Activated CD4-positive, alpha-beta T cell treated with anti-CD3 and anti-CD28 coated beads for 36 hours (primary cell): ENCODE measurements at regions not wholly inside any gene's neighbourhood (a gene's known extent, or its start where the extent isn't known, plus 50 kb on each side); places are given as distances from the start of the nearest gene placed in this dataset.
"Not testable (repeated sequence)": the region's sequence is repeated elsewhere in the genome, so short reads cannot be mapped to it uniquely, and the experiment has no call there.

Experiments
- ATAC-seq: fragments of 200-7000 bp; cut with Tn5 transposase; one replicate; pipeline ENCODE4 v1.10.0; 2021; ENCODE audit warnings: mild to moderate bottlenecking, moderate library complexity
- CTCF ChIA-PET: fragments of 350-600 bp; sonication (Branson Sonifier 250); formaldehyde crosslinking; loops from one replicate; lab custom pipeline; 2021; ENCODE audit warnings: antibody characterized with exemption; lab: Charles Lee
- POLR2A ChIA-PET: fragments of 350-600 bp; sonication (Branson Sonifier 250); formaldehyde crosslinking; loops from one replicate; lab custom pipeline; 2021; ENCODE audit warnings: antibody characterized with exemption, inconsistent platforms; lab: Charles Lee
- DNase-seq: peaks from one replicate; pipeline ENCODE4 v3.0.0-alpha.2; 2020
- H3K27ac Mint-ChIP-seq: one replicate; pipeline ENCODE4 v1.8.0; 2021; ENCODE audit warnings: mixed read lengths
- H3K27me3 Mint-ChIP-seq: one replicate; pipeline ENCODE4 v1.8.0; 2021; ENCODE audit warnings: mixed read lengths
- H3K36me3 Mint-ChIP-seq: one replicate; pipeline ENCODE4 v1.8.0; 2021; ENCODE audit warnings: low read depth, mixed read lengths
- H3K4me1 Mint-ChIP-seq: one replicate; pipeline ENCODE4 v1.8.0; 2021; ENCODE audit warnings: mixed read lengths
- H3K4me3 Mint-ChIP-seq: one replicate; pipeline ENCODE4 v1.8.0; 2021; ENCODE audit warnings: mild to moderate bottlenecking, moderate library complexity, mixed read lengths
- H3K9me3 Mint-ChIP-seq: one replicate; pipeline ENCODE4 v1.8.0; 2021; ENCODE audit warnings: low read depth, mixed read lengths
- intact Hi-C, 2 experiments: fragments of 100-400 bp; cut with DNase I in 1 of 2; cut with micrococcal nuclease in 1 of 2; formaldehyde crosslinking; loops; one replicate each; pipeline versions ENCODE4 v1.14.2 to v1.15.1; 2022 to 2024; cut with DNase I, micrococcal nuclease

GRCh38 chr3:177862962-177863491 lies 665.7 kb upstream of the TBL1XR1 start:
- peaks cover 20% of the 10 kb centered on the region for H3K9me3 Mint-ChIP-seq
- H3K27ac Mint-ChIP-seq, result no peak overlapping the region
- intact Hi-C loops, result no loop called here
- H3K4me3 Mint-ChIP-seq, result no peak overlapping the region
- DNase-seq, result no peak
- ATAC-seq, result no peak
- H3K4me1 Mint-ChIP-seq, result no peaks in the 10 kb centered on the region
- no peaks in the 10 kb centered on the region for H3K27me3 Mint-ChIP-seq
- ChIA-PET POLR2A (no interaction called here), CTCF (interaction anchor here (0.7 to 1.8 kb wide), 2 partner anchors 13 to 79 kb away, joined by 3 to 6 read pairs; no protein-coding TSS in a partner anchor)
- H3K36me3 Mint-ChIP-seq, result peaks cover 4% of the 10 kb centered on the region

GRCh38 chr3:177871267-177871666 lies 665.0 kb upstream of the KCNMB2 start:
- H3K27ac Mint-ChIP-seq, intact Hi-C loops, H3K36me3 Mint-ChIP-seq, CTCF ChIA-PET, H3K27me3 Mint-ChIP-seq, DNase-seq, ATAC-seq, POLR2A ChIA-PET, H3K4me3 Mint-ChIP-seq: not testable (repeated sequence)
- Mint-ChIP-seq H3K4me1 (peaks cover 10% of the 10 kb centered on the region), H3K9me3 (peaks cover 18% of the 10 kb centered on the region)

- intact Hi-C loops, result no loop called here
- POLR2A ChIA-PET, result no interaction called here
- H3K27ac Mint-ChIP-seq, result no peak overlapping the region
- ATAC-seq, result no peak
- H3K36me3 Mint-ChIP-seq, result no peaks in the 10 kb centered on the region
- H3K9me3 Mint-ChIP-seq, result no peaks in the 10 kb centered on the region
- H3K4me3 Mint-ChIP-seq, result no peak overlapping the region
- CTCF ChIA-PET, result no interaction called here
- no peak for DNase-seq
- peaks cover 29% of the 10 kb centered on the region for H3K4me1 Mint-ChIP-seq
- no peaks in the 10 kb centered on the region for H3K27me3 Mint-ChIP-seq
Observed at GRCh38 chr3:177878192-177878591, 658.0 kb upstream of the KCNMB2 start.

GRCh38 chr3:177878957-177879356 lies 657.3 kb upstream of the KCNMB2 start:
- POLR2A ChIA-PET, result no interaction called here
- peaks cover 36% of the 10 kb centered on the region for H3K4me1 Mint-ChIP-seq
- no peak for ATAC-seq

GRCh38 chr3:177881351-177881750 lies 654.9 kb upstream of the KCNMB2 start:
- ChIA-PET CTCF (no interaction called here), POLR2A (no interaction called here)
- no peak overlapping the region for H3K4me3 Mint-ChIP-seq
- H3K36me3 Mint-ChIP-seq, result no peaks in the 10 kb centered on the region
- no peak overlapping the region for H3K27ac Mint-ChIP-seq
- H3K4me1 Mint-ChIP-seq, result peaks cover 29% of the 10 kb centered on the region
- ATAC-seq (no peak), DNase-seq (no peak)
- H3K27me3 Mint-ChIP-seq, result no peaks in the 10 kb centered on the region
- H3K9me3 Mint-ChIP-seq, result no peaks in the 10 kb centered on the region
- intact Hi-C loops, result loop anchor here (5.0 kb wide), 3 partner anchors 46 to 116 kb away; no protein-coding TSS in a partner anchor

More at GRCh38 chr3:177878957-177879356, 657.3 kb upstream of the KCNMB2 start:
- CTCF ChIA-PET, result no interaction called here
- H3K4me3 Mint-ChIP-seq, result no peak overlapping the region
- intact Hi-C loops, result no loop called here
- no peaks in the 10 kb centered on the region for H3K36me3 Mint-ChIP-seq
- DNase-seq, result no peak
- no peak overlapping the region for H3K27ac Mint-ChIP-seq
- no peaks in the 10 kb centered on the region for H3K9me3 Mint-ChIP-seq
- no peaks in the 10 kb centered on the region for H3K27me3 Mint-ChIP-seq

GRCh38 chr3:177882124-177882648 lies 654.0 kb upstream of the KCNMB2 start:
- H3K27me3 Mint-ChIP-seq, result no peaks in the 10 kb centered on the region
- peak; percentile 63 for ATAC-seq
- intact Hi-C loops, result loop anchor here (5.0 kb wide), 3 partner anchors 45 to 115 kb away; no protein-coding TSS in a partner anchor
- DNase-seq, result peak; percentile 42
- ChIA-PET POLR2A (no interaction called here), CTCF (no interaction called here)
- H3K4me1 Mint-ChIP-seq, result peaks cover 29% of the 10 kb centered on the region
- H3K9me3 Mint-ChIP-seq, result no peaks in the 10 kb centered on the region
- no peaks in the 10 kb centered on the region for H3K36me3 Mint-ChIP-seq
- H3K4me3 Mint-ChIP-seq, result no peak overlapping the region
- H3K27ac Mint-ChIP-seq, result no peak overlapping the region

GRCh38 chr3:177883091-177883490 lies 653.1 kb upstream of the KCNMB2 start:
- Mint-ChIP-seq H3K4me3 (no peak overlapping the region), H3K27me3 (no peaks in the 10 kb centered on the region), H3K27ac (no peak overlapping the region), H3K9me3 (no peaks in the 10 kb centered on the region), H3K36me3 (no peaks in the 10 kb centered on the region), H3K4me1 (peaks cover 23% of the 10 kb centered on the region)
- DNase-seq (no peak), ATAC-seq (no peak)
- CTCF ChIA-PET, result no interaction called here
- POLR2A ChIA-PET, result no interaction called here
- intact Hi-C loops, result loop anchor here (5.0 kb wide), 3 partner anchors 44 to 114 kb away; no protein-coding TSS in a partner anchor

GRCh38 chr3:177883957-177884356 lies 652.3 kb upstream of the KCNMB2 start:
- Mint-ChIP-seq H3K4me1 (peaks cover 20% of the 10 kb centered on the region), H3K27me3 (no peaks in the 10 kb centered on the region), H3K27ac (no peak overlapping the region), H3K9me3 (no peaks in the 10 kb centered on the region), H3K36me3 (no peaks in the 10 kb centered on the region), H3K4me3 (no peak overlapping the region)
- POLR2A ChIA-PET, result no interaction called here
- intact Hi-C loops, result loop anchor here (5.0 kb wide), 3 partner anchors 43 to 113 kb away; no protein-coding TSS in a partner anchor
- DNase-seq (no peak), ATAC-seq (peak; percentile 80)
- CTCF ChIA-PET, result interaction anchor here (0.6 to 0.7 kb wide), 3 partner anchors 26 to 741 kb away, joined by 3 read pairs; no protein-coding TSS in a partner anchor

- ChIA-PET CTCF (no interaction called here), POLR2A (no interaction called here)
- Mint-ChIP-seq H3K9me3 (no peaks in the 10 kb centered on the region), H3K27me3 (no peaks in the 10 kb centered on the region), H3K27ac (no peak overlapping the region), H3K4me3 (no peak overlapping the region), H3K4me1 (peaks cover 20% of the 10 kb centered on the region), H3K36me3 (no peaks in the 10 kb centered on the region)
- intact Hi-C loops, result no loop called here
- no peak for ATAC-seq
- no peak for DNase-seq
Observed at GRCh38 chr3:177885063-177885462, 651.2 kb upstream of the KCNMB2 start.

GRCh38 chr3:177886501-177886900 lies 649.7 kb upstream of the KCNMB2 start:
- ChIA-PET POLR2A (no interaction called here), CTCF (interaction anchor here (1.3 kb wide), 1 partner anchor 11 kb away, joined by 4 read pairs; no protein-coding TSS in a partner anchor)
- DNase-seq (no peak), ATAC-seq (no peak)
- Mint-ChIP-seq H3K4me3 (no peak overlapping the region), H3K9me3 (no peaks in the 10 kb centered on the region), H3K36me3 (no peaks in the 10 kb centered on the region), H3K27me3 (no peaks in the 10 kb centered on the region), H3K27ac (no peak overlapping the region), H3K4me1 (peaks cover 20% of the 10 kb centered on the region)
- intact Hi-C loops, result no loop called here

GRCh38 chr3:177887475-177887874 lies 648.8 kb upstream of the KCNMB2 start:
- Mint-ChIP-seq H3K4me1 (peaks cover 16% of the 10 kb centered on the region), H3K4me3 (no peak overlapping the region), H3K36me3 (no peaks in the 10 kb centered on the region), H3K27me3 (no peaks in the 10 kb centered on the region), H3K27ac (no peak overlapping the region), H3K9me3 (no peaks in the 10 kb centered on the region)
- intact Hi-C loops, result no loop called here
- no peak for ATAC-seq
- DNase-seq, result no peak
- CTCF ChIA-PET, result interaction anchor here (0.6 kb wide), 1 partner anchor 18 kb away, joined by 3 read pairs; no protein-coding TSS in a partner anchor
- POLR2A ChIA-PET, result no interaction called here

- ChIA-PET POLR2A (no interaction called here), CTCF (no interaction called here)
- Mint-ChIP-seq H3K27ac (no peak overlapping the region), H3K27me3 (no peaks in the 10 kb centered on the region), H3K4me1 (peaks cover 1% of the 10 kb centered on the region), H3K9me3 (no peaks in the 10 kb centered on the region), H3K36me3 (no peaks in the 10 kb centered on the region), H3K4me3 (no peak overlapping the region)
- DNase-seq, result no peak
- no peak for ATAC-seq
- intact Hi-C loops, result no loop called here
Observed at GRCh38 chr3:177889161-177889560, 647.1 kb upstream of the KCNMB2 start.
